ENCODE measurements at regions not wholly inside any gene's neighbourhood (a gene's known extent, or its start where the extent isn't known, plus 50 kb on each side); places are given as distances from the start of the nearest gene placed in this dataset.
"Not testable (repeated sequence)": the region's sequence is repeated elsewhere in the genome, so short reads cannot be mapped to it uniquely, and the experiment has no call there.

- no peak for DNase-seq
Observed at GRCh38 chr13:74557870-74558269, 423.7 kb upstream of the KLF12 start.

- DNase-seq: no peak
Observed at GRCh38 chr13:74555651-74556420, 421.6 kb upstream of the KLF12 start.

GRCh38 chr13:74555276-74555625 lies 421.0 kb upstream of the KLF12 start:
- DNase-seq: no peak

GRCh38 chr13:74554569-74555275 lies 420.5 kb upstream of the KLF12 start:
- DNase-seq: no peak

- no peak for DNase-seq
Observed at GRCh38 chr13:74550039-74550438, 415.8 kb upstream of the KLF12 start.

GRCh38 chr13:74536649-74537048 lies 402.4 kb upstream of the KLF12 start:
- DNase-seq: not testable (repeated sequence)

- DNase-seq: no peak
Observed at GRCh38 chr13:74533226-74533625, 399.0 kb upstream of the KLF12 start.

- DNase-seq: no peak
Observed at GRCh38 chr13:74530011-74530410, 395.8 kb upstream of the KLF12 start.

- no peak for DNase-seq
Observed at GRCh38 chr13:74528734-74529513, 394.7 kb upstream of the KLF12 start.

GRCh38 chr13:74523057-74523456 lies 388.9 kb upstream of the KLF12 start:
- DNase-seq: no peak

- no peak for DNase-seq
Observed at GRCh38 chr13:74511523-74511922, 377.3 kb upstream of the KLF12 start.

GRCh38 chr13:74487091-74487722 lies 353.0 kb upstream of the KLF12 start:
- no peak for DNase-seq

- DNase-seq: no peak
Observed at GRCh38 chr13:74485757-74486156, 351.6 kb upstream of the KLF12 start.

GRCh38 chr13:74479124-74479523 lies 344.9 kb upstream of the KLF12 start:
- DNase-seq: no peak

GRCh38 chr13:74476788-74477187 lies 342.6 kb upstream of the KLF12 start:
- no peak for DNase-seq

GRCh38 chr13:74476365-74476764 lies 342.2 kb upstream of the KLF12 start:
- DNase-seq: no peak

GRCh38 chr13:74466864-74467263 lies 332.7 kb upstream of the KLF12 start:
- no peak for DNase-seq

GRCh38 chr13:74466020-74466419 lies 331.8 kb upstream of the KLF12 start:
- DNase-seq: no peak

GRCh38 chr13:74465271-74465670 lies 331.1 kb upstream of the KLF12 start:
- DNase-seq: no peak

- no peak for DNase-seq
Observed at GRCh38 chr13:74464670-74465069, 330.5 kb upstream of the KLF12 start.

- DNase-seq: no peak
Observed at GRCh38 chr13:74461011-74461410, 326.8 kb upstream of the KLF12 start.

GRCh38 chr13:74452881-74453280 lies 318.7 kb upstream of the KLF12 start:
- no peak for DNase-seq

GRCh38 chr13:74452176-74452575 lies 318.0 kb upstream of the KLF12 start:
- DNase-seq: no peak
